ENCODE measurements at regions not wholly inside any gene's neighbourhood (a gene's known extent, or its start where the extent isn't known, plus 50 kb on each side); places are given as distances from the start of the nearest gene placed in this dataset.

DNA sequence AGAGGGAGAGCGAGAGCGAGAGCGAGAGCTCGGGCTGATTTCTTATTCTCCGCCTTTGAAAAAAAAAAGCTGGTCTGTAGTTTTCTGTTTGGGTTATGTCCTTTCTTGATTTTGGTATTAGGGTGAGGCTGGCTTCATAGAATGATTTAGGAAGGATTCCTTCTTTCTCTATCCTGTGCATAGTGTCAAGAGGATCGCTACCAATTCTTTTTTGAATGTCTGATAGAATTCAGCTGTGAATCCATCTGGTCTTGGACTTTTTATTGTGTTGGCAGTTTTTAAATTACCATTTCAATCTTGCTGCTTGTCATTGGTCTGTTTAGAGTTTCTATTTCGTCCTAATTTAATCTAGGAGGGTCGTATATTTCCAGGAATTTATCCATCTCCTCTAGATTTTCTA, 1414.6 kb upstream of the MIR17HG start:
- Histone ChIP-seq H2AK5ac (ENCODE audit: low read depth, low read length) (no peak overlapping the region), H4K8ac (ENCODE audit: low read depth in 2 of 2, low read length in 2 of 2) (no peak overlapping the region), H3K4me2 (ENCODE audit: low read depth, low read length) (no peak overlapping the region), H2BK120ac (ENCODE audit: low read depth, low read length) (no peak overlapping the region), H3K14ac (replicated peaks; ENCODE audit: low read depth, low read length) (no peak overlapping the region), H3K27ac (ENCODE audit: insufficient read depth, low read length) (no peak overlapping the region), H2BK15ac (ENCODE audit: low read depth, low read length) (no peak overlapping the region), H3K4me1 (ENCODE audit: control insufficient read depth, insufficient read depth, low read length) (no peaks in the 10 kb centered on the region), H3K4ac (ENCODE audit: low read depth, low read length) (no peak overlapping the region), H3K79me1 (ENCODE audit: low read depth in 1 of 2, low read length in 2 of 2) (no peaks in the 10 kb centered on the region), H3K27me3 (ENCODE audit: control insufficient read depth, insufficient read depth, low read length) (no peaks in the 10 kb centered on the region), H4K5ac (ENCODE audit: low read depth, low read length) (no peak overlapping the region), H2AK9ac (replicated peaks; ENCODE audit: low read depth, low read length, poor library complexity) (no peak overlapping the region), H3K9me3 (ENCODE audit: control insufficient read depth, insufficient read depth, low read length) (peaks cover 7% of the 10 kb centered on the region; the same call in 1 of the 2 replicates), H4K91ac (ENCODE audit: insufficient read depth, low read depth, low read length) (no peak overlapping the region), H3K23ac (ENCODE audit: low read depth, low read length) (no peak overlapping the region), H3K56ac (ENCODE audit: extremely low read depth, insufficient read depth, low read length) (no peak overlapping the region), H3K36me3 (ENCODE audit: control insufficient read depth, insufficient read depth, low read length) (no peaks in the 10 kb centered on the region), H2BK5ac (ENCODE audit: low read depth, low read length, poor library complexity, severe bottlenecking) (no peak overlapping the region), H3K4me3 (ENCODE audit: insufficient read depth, low read depth, low read length) (no peak overlapping the region), H3K18ac (ENCODE audit: low read depth, low read length) (no peak overlapping the region), H2AFZ (replicated peaks; ENCODE audit: low read length, poor library complexity) (no peak overlapping the region), H3K9me1 (ENCODE audit: insufficient read depth, low read length) (no peaks in the 10 kb centered on the region), H3K9ac (ENCODE audit: low read depth, low read length) (no peak overlapping the region), H4K20me1 (ENCODE audit: insufficient read depth, low read length) (no peaks in the 10 kb centered on the region), H2BK20ac (ENCODE audit: low read depth, low read length) (no peak overlapping the region)
- BruUV-seq (replicated peaks) = no TSS peak
- DNase-seq (no peak), ATAC-seq (ENCODE audit: low read depth) (no peak)
- dilution Hi-C loops (cut with HindIII; ENCODE audit: low sequenced_read_pairs, unreplicated experiment) (no loop called here), intact Hi-C loops (cut with micrococcal nuclease) (no loop called here), in situ Hi-C loops (cut with MboI; ENCODE audit: low sequenced_read_pairs) (no loop called here)
- TF ChIP-seq POLR2A (IDR thresholded peaks at IDR 0.05; ENCODE audit: low read depth, low read length) = no peak
- TF ChIP-seq MAZ (IDR thresholded peaks at IDR 0.05; ENCODE audit: borderline replicate concordance, low read depth, low read length) = no peak
- no peak for TF ChIP-seq MXI1 (IDR thresholded peaks at IDR 0.05; ENCODE audit: borderline replicate concordance, low read depth, low read length)
- TF ChIP-seq, protein P1, sequence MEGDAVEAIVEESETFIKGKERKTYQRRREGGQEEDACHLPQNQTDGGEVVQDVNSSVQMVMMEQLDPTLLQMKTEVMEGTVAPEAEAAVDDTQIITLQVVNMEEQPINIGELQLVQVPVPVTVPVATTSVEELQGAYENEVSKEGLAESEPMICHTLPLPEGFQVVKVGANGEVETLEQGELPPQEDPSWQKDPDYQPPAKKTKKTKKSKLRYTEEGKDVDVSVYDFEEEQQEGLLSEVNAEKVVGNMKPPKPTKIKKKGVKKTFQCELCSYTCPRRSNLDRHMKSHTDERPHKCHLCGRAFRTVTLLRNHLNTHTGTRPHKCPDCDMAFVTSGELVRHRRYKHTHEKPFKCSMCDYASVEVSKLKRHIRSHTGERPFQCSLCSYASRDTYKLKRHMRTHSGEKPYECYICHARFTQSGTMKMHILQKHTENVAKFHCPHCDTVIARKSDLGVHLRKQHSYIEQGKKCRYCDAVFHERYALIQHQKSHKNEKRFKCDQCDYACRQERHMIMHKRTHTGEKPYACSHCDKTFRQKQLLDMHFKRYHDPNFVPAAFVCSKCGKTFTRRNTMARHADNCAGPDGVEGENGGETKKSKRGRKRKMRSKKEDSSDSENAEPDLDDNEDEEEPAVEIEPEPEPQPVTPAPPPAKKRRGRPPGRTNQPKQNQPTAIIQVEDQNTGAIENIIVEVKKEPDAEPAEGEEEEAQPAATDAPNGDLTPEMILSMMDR (conservative IDR thresholded peaks at IDR 0.05; ENCODE audit: low read depth, low read length) = no peak
- TF ChIP-seq RCOR1 (IDR thresholded peaks at IDR 0.05; ENCODE audit: insufficient replicate concordance, low read length) = no peak
- TF ChIP-seq RFX5 (IDR thresholded peaks at IDR 0.05; ENCODE audit: low read depth, low read length) = no peak
- TF ChIP-seq MAFK (IDR thresholded peaks at IDR 0.05; ENCODE audit: low read depth, low read length) = no peak
- TF ChIP-seq NFE2L2 (IDR thresholded peaks at IDR 0.05; ENCODE audit: low read depth, low read length) = no peak
- TF ChIP-seq BHLHE40 (IDR thresholded peaks at IDR 0.05; ENCODE audit: low read depth, low read length) = no peak
- TF ChIP-seq, protein P2, sequence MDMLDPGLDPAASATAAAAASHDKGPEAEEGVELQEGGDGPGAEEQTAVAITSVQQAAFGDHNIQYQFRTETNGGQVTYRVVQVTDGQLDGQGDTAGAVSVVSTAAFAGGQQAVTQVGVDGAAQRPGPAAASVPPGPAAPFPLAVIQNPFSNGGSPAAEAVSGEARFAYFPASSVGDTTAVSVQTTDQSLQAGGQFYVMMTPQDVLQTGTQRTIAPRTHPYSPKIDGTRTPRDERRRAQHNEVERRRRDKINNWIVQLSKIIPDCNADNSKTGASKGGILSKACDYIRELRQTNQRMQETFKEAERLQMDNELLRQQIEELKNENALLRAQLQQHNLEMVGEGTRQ (IDR thresholded peaks at IDR 0.05; ENCODE audit: low read depth, low read length) = no peak
- TF ChIP-seq, protein P3, sequence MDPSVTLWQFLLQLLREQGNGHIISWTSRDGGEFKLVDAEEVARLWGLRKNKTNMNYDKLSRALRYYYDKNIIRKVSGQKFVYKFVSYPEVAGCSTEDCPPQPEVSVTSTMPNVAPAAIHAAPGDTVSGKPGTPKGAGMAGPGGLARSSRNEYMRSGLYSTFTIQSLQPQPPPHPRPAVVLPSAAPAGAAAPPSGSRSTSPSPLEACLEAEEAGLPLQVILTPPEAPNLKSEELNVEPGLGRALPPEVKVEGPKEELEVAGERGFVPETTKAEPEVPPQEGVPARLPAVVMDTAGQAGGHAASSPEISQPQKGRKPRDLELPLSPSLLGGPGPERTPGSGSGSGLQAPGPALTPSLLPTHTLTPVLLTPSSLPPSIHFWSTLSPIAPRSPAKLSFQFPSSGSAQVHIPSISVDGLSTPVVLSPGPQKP (IDR thresholded peaks at IDR 0.05; ENCODE audit: borderline replicate concordance, low read depth, low read length) = no peak
- TF ChIP-seq FOS (IDR thresholded peaks at IDR 0.05; ENCODE audit: low read depth, low read length) = no peak
- POLR2A ChIA-PET (ENCODE audit: unreplicated experiment) = no interaction called here
- CTCF ChIA-PET = no interaction called here
- no CpG with 5 or more reads among the region's 8 CpGs for WGBS, 2 experiments (ENCODE audit: extremely low coverage in 2 of 2, insufficient read length in 1 of 2)

Data from IMR-90 (cell line).